ENCODE measurements at regions not wholly inside any gene's neighbourhood (a gene's known extent, or its start where the extent isn't known, plus 50 kb on each side); places are given as distances from the start of the nearest gene placed in this dataset.

- no peak overlapping the region for H3K14ac ChIP-seq (replicated peaks; ENCODE audit: low read depth, low read length)
- dilution Hi-C loops (cut with HindIII; ENCODE audit: low sequenced_read_pairs, unreplicated experiment) = no loop called here
- no peaks in the 10 kb centered on the region for H3K9me1 ChIP-seq (ENCODE audit: insufficient read depth, low read length)
- no peak overlapping the region for H2BK5ac ChIP-seq (ENCODE audit: low read depth, low read length, poor library complexity, severe bottlenecking)
- H3K23ac ChIP-seq (ENCODE audit: low read depth, low read length) = no peak overlapping the region
- H2AFZ ChIP-seq (replicated peaks; ENCODE audit: low read length, poor library complexity) = no peak overlapping the region
- no peaks in the 10 kb centered on the region for H3K9me3 ChIP-seq (ENCODE audit: control insufficient read depth, insufficient read depth, low read length)
- ATAC-seq (ENCODE audit: low read depth) (no peak), DNase-seq (no peak)
- H4K20me1 ChIP-seq (ENCODE audit: insufficient read depth, low read length) = no peaks in the 10 kb centered on the region
- H3K27me3 ChIP-seq (ENCODE audit: control insufficient read depth, insufficient read depth, low read length) = peaks cover 2% of the 10 kb centered on the region
- no peak overlapping the region for H3K18ac ChIP-seq (ENCODE audit: low read depth, low read length)
- no TSS peak for BruUV-seq (replicated peaks)
- ChIA-PET CTCF (no interaction called here), POLR2A (ENCODE audit: unreplicated experiment) (no interaction called here)
- no peak overlapping the region for H2BK15ac ChIP-seq (ENCODE audit: low read depth, low read length)
- no peak overlapping the region for H3K9ac ChIP-seq (ENCODE audit: low read depth, low read length)
- no peak overlapping the region for H2AK5ac ChIP-seq (ENCODE audit: low read depth, low read length)
- no peak overlapping the region for H4K8ac ChIP-seq (ENCODE audit: low read depth in 2 of 2, low read length in 2 of 2)
- no peak overlapping the region for H3K4me3 ChIP-seq (ENCODE audit: insufficient read depth, low read depth, low read length)
- H3K56ac ChIP-seq (ENCODE audit: extremely low read depth, insufficient read depth, low read length) = no peak overlapping the region
- no peaks in the 10 kb centered on the region for H3K4me1 ChIP-seq (ENCODE audit: control insufficient read depth, insufficient read depth, low read length)
- TF ChIP-seq MAFK (IDR thresholded peaks at IDR 0.05; ENCODE audit: low read depth, low read length) (no peak), CTCF (conservative IDR thresholded peaks at IDR 0.05; ENCODE audit: low read depth, low read length) (no peak), CEBPB (IDR thresholded peaks at IDR 0.05; ENCODE audit: low read depth, low read length) (no peak), MAZ (IDR thresholded peaks at IDR 0.05; ENCODE audit: borderline replicate concordance, low read depth, low read length) (no peak), USF2 (IDR thresholded peaks at IDR 0.05; ENCODE audit: low read depth, low read length) (no peak), RFX5 (IDR thresholded peaks at IDR 0.05; ENCODE audit: low read depth, low read length) (no peak)
- no peak overlapping the region for H3K4me2 ChIP-seq (ENCODE audit: low read depth, low read length)
- no peaks in the 10 kb centered on the region for H3K36me3 ChIP-seq (ENCODE audit: control insufficient read depth, insufficient read depth, low read length)
- H3K27ac ChIP-seq (ENCODE audit: insufficient read depth, low read length) = no peak overlapping the region
- no peaks in the 10 kb centered on the region for H3K79me1 ChIP-seq (ENCODE audit: low read depth in 1 of 2, low read length in 2 of 2)
- H2BK120ac ChIP-seq (ENCODE audit: low read depth, low read length) = no peak overlapping the region
- intact Hi-C loops (cut with micrococcal nuclease) = no loop called here
- H2AK9ac ChIP-seq (replicated peaks; ENCODE audit: low read depth, low read length, poor library complexity) = no peak overlapping the region
- WGBS, 2 experiments (ENCODE audit: extremely low coverage in 2 of 2, insufficient read length in 1 of 2) = no CpG with 5 or more reads among the region's 4 CpGs
- no peak overlapping the region for H2BK20ac ChIP-seq (ENCODE audit: low read depth, low read length)
- in situ Hi-C loops (cut with MboI; ENCODE audit: low sequenced_read_pairs) = no loop called here
- H4K91ac ChIP-seq (ENCODE audit: insufficient read depth, low read depth, low read length) = no peak overlapping the region
- H3K4ac ChIP-seq (ENCODE audit: low read depth, low read length) = no peak overlapping the region
- H4K5ac ChIP-seq (ENCODE audit: low read depth, low read length) = no peak overlapping the region
Observed at GRCh38 chr22:22390989-22391388, 117.6 kb downstream of the ZNF280B start.

Measured in IMR-90 (cell line).